ENCODE measurements at regions not wholly inside any gene's neighbourhood (a gene's known extent, or its start where the extent isn't known, plus 50 kb on each side); places are given as distances from the start of the nearest gene placed in this dataset.

- Histone ChIP-seq H3K27ac (no peak overlapping the region), H3K27me3 (no peaks in the 10 kb centered on the region), H3K9me3 (no peaks in the 10 kb centered on the region), H3K4me1 (no peaks in the 10 kb centered on the region), H3K36me3 (no peaks in the 10 kb centered on the region), H3K4me3 (no peak overlapping the region)
- intact Hi-C loops (cut with DNase I) = no loop called here
- WGBS (ENCODE audit: insufficient coverage, low coverage, low lambda C conversion rate, missing lambda C conversion rate) = 60% methylated on average over 1 of the region's 1 CpG
- DNase-seq (no peak), ATAC-seq (no peak)
- TF ChIP-seq CTCF (IDR thresholded peaks at IDR 0.05) = no peak
- no peak for TF ChIP-seq POLR2A (IDR thresholded peaks at IDR 0.05)
Observed at GRCh38 chr12:95390192-95390591, 83.8 kb upstream of the METAP2 start.

GRCh38 chr12:95390932-95391331 lies 83.0 kb upstream of the METAP2 start:
- TF ChIP-seq POLR2A (IDR thresholded peaks at IDR 0.05) (no peak), CTCF (IDR thresholded peaks at IDR 0.05) (no peak)
- no peak overlapping the region for H3K27ac ChIP-seq
- no peaks in the 10 kb centered on the region for H3K36me3 ChIP-seq
- no peak for DNase-seq
- no peaks in the 10 kb centered on the region for H3K27me3 ChIP-seq
- H3K9me3 ChIP-seq = no peaks in the 10 kb centered on the region
- WGBS (ENCODE audit: insufficient coverage, low coverage, low lambda C conversion rate, missing lambda C conversion rate) = 54% methylated on average over 3 of the region's 3 CpGs
- no peak for ATAC-seq
- H3K4me1 ChIP-seq = no peaks in the 10 kb centered on the region
- intact Hi-C loops (cut with DNase I) = no loop called here
- H3K4me3 ChIP-seq = no peak overlapping the region

GRCh38 chr12:95393191-95393790 lies 80.7 kb upstream of the METAP2 start:
- intact Hi-C loops (cut with DNase I) = no loop called here
- Histone ChIP-seq H3K4me1 (peaks cover 0 to 11% (median 0%) of the 10 kb centered on the region in 4 donors), H3K27me3 (no peaks in the 10 kb centered on the region), H3K9me3 (no peaks in the 10 kb centered on the region), H3K27ac (no peak overlapping the region), H3K36me3 (no peaks in the 10 kb centered on the region), H3K4me3 (no peak overlapping the region)
- DNase-seq = no peak
- WGBS (ENCODE audit: insufficient coverage, low coverage, low lambda C conversion rate, missing lambda C conversion rate) = 68% methylated on average over 3 of the region's 3 CpGs
- TF ChIP-seq POLR2A (IDR thresholded peaks at IDR 0.05) (no peak), CTCF (IDR thresholded peaks at IDR 0.05) (no peak)
- ATAC-seq = no peak

GRCh38 chr12:95395696-95396095 lies 78.3 kb upstream of the METAP2 start:
- H3K9me3 ChIP-seq = no peaks in the 10 kb centered on the region
- DNase-seq (no peak), ATAC-seq (no peak)
- H3K4me1 ChIP-seq = peaks cover 0 to 11% (median 0%) of the 10 kb centered on the region in 4 donors
- intact Hi-C loops (cut with DNase I) = no loop called here
- no peak overlapping the region for H3K27ac ChIP-seq
- H3K27me3 ChIP-seq = no peaks in the 10 kb centered on the region
- H3K36me3 ChIP-seq = no peaks in the 10 kb centered on the region
- 40% methylated on average over 1 of the region's 1 CpG for WGBS (ENCODE audit: insufficient coverage, low coverage, low lambda C conversion rate, missing lambda C conversion rate)
- no peak overlapping the region for H3K4me3 ChIP-seq
- no peak for TF ChIP-seq CTCF (IDR thresholded peaks at IDR 0.05)
- no peak for TF ChIP-seq POLR2A (IDR thresholded peaks at IDR 0.05)

All from right lobe of liver (tissue), 6 donors.